Activated CD4-positive, alpha-beta memory T cell treated with anti-CD3 and anti-CD28 coated beads for 36 hours (primary cell): ENCODE measurements at regions not wholly inside any gene's neighbourhood (a gene's known extent, or its start where the extent isn't known, plus 50 kb on each side); places are given as distances from the start of the nearest gene placed in this dataset.

Experiments
- CTCF ChIA-PET: fragments of 350-600 bp; sonication (Branson Sonifier 250); formaldehyde crosslinking; loops from one replicate; lab custom pipeline; 2021; ENCODE audit warnings: antibody characterized with exemption, inconsistent platforms; lab: Charles Lee
- POLR2A ChIA-PET: fragments of 350-600 bp; sonication (Branson Sonifier 250); formaldehyde crosslinking; loops from one replicate; lab custom pipeline; 2021; ENCODE audit warnings: antibody characterized with exemption; lab: Charles Lee
- DNase-seq: peaks from one replicate; pipeline ENCODE4 v3.0.0-alpha.2; 2020
- H3K27ac Mint-ChIP-seq: one replicate; pipeline ENCODE4 v1.8.0; 2021; ENCODE audit warnings: mixed read lengths
- H3K27me3 Mint-ChIP-seq: one replicate; pipeline ENCODE4 v1.8.0; 2021; ENCODE audit warnings: mixed read lengths
- H3K36me3 Mint-ChIP-seq: one replicate; pipeline ENCODE4 v1.8.0; 2021; ENCODE audit warnings: mixed read lengths
- H3K4me1 Mint-ChIP-seq: one replicate; pipeline ENCODE4 v1.8.0; 2021; ENCODE audit warnings: low read depth, mixed read lengths
- H3K4me3 Mint-ChIP-seq: one replicate; pipeline ENCODE4 v1.8.0; 2021; ENCODE audit warnings: mild to moderate bottlenecking, mixed read lengths
- H3K9me3 Mint-ChIP-seq: one replicate; pipeline ENCODE4 v1.8.0; 2021; ENCODE audit warnings: mixed read lengths
- intact Hi-C: fragments of 100-400 bp; cut with micrococcal nuclease; formaldehyde crosslinking; loops from one replicate; pipeline ENCODE4 v1.15.1; 2023

DNA sequence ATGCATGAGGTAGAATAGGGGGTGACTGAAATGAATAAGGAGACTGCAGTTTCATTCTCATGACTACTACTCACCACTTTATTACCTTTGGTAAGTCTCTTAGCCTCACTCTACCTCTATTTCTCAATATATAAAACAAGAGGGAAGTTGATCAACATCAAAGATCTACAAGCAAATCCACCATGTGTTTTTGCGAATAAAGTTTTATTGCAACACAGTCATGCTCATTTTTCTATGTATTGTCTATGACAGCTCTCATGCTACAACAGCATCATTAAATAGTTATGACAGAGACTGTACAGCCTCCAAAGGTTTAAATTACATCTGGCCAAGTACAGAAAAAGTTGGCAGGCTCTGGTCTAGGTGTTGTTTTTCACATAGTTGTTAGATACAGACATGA lies 72.6 kb upstream of the CPEB2 start:
- Mint-ChIP-seq H3K27ac (no peak overlapping the region), H3K36me3 (no peaks in the 10 kb centered on the region), H3K9me3 (no peaks in the 10 kb centered on the region), H3K27me3 (peaks cover 2% of the 10 kb centered on the region), H3K4me3 (no peak overlapping the region), H3K4me1 (no peaks in the 10 kb centered on the region)
- CTCF ChIA-PET, result interaction anchor here (0.6 kb wide), 1 partner anchor 730 kb away, joined by 3 read pairs; no protein-coding TSS in a partner anchor
- intact Hi-C loops, result loop anchor here (10.0 kb wide), 1 partner anchor 1275 kb away; no protein-coding TSS in a partner anchor
- POLR2A ChIA-PET, result no interaction called here
- no peak for DNase-seq

- H3K9me3 Mint-ChIP-seq, result no peaks in the 10 kb centered on the region
- no peak for DNase-seq
- intact Hi-C loops, result no loop called here
- ChIA-PET POLR2A (no interaction called here), CTCF (no interaction called here)
- no peak overlapping the region for H3K27ac Mint-ChIP-seq
- no peak overlapping the region for H3K4me3 Mint-ChIP-seq
- no peaks in the 10 kb centered on the region for H3K4me1 Mint-ChIP-seq
- H3K27me3 Mint-ChIP-seq, result peaks cover 18% of the 10 kb centered on the region
- no peaks in the 10 kb centered on the region for H3K36me3 Mint-ChIP-seq
Observed at GRCh38 chr4:14934704-14935390, 67.4 kb upstream of the CPEB2 start.

- intact Hi-C loops, result no loop called here
- H3K4me1 Mint-ChIP-seq, result no peaks in the 10 kb centered on the region
- POLR2A ChIA-PET, result no interaction called here
- CTCF ChIA-PET, result no interaction called here
- no peak overlapping the region for H3K4me3 Mint-ChIP-seq
- H3K27me3 Mint-ChIP-seq, result peaks cover 17% of the 10 kb centered on the region
- DNase-seq, result no peak
- H3K36me3 Mint-ChIP-seq, result no peaks in the 10 kb centered on the region
- no peak overlapping the region for H3K27ac Mint-ChIP-seq
- H3K9me3 Mint-ChIP-seq, result no peaks in the 10 kb centered on the region
Observed at GRCh38 chr4:14943749-14944148, 58.5 kb upstream of the CPEB2 start.

GRCh38 chr4:14952352-14952751 lies 49.9 kb upstream of the CPEB2 start:
- Mint-ChIP-seq H3K27ac (no peak overlapping the region), H3K9me3 (no peaks in the 10 kb centered on the region), H3K4me3 (no peak overlapping the region), H3K4me1 (no peaks in the 10 kb centered on the region), H3K36me3 (no peaks in the 10 kb centered on the region), H3K27me3 (peaks cover 7% of the 10 kb centered on the region)
- intact Hi-C loops, result no loop called here
- POLR2A ChIA-PET, result no interaction called here
- CTCF ChIA-PET, result no interaction called here
- DNase-seq, result no peak
